GM23248 (cell line): ENCODE measurements at regions not wholly inside any gene's neighbourhood (a gene's known extent, or its start where the extent isn't known, plus 50 kb on each side); places are given as distances from the start of the nearest gene placed in this dataset.

Experiments used
- DNase-seq: peaks from one replicate; pipeline ENCODE4 v3.0.0-alpha.2; 2015
- H2AFZ ChIP-seq: fragments of 200-600 bp; sonication (generic); 2 replicates; pipeline ENCODE4 v1.6.1; 2016; ENCODE audit warnings: antibody characterized with exemption
- H3F3A ChIP-seq: fragments of 200-600 bp; sonication (generic); 2 replicates; pipeline ENCODE4 v1.6.1; 2016; ENCODE audit warnings: mild to moderate bottlenecking, antibody characterized with exemption, mixed run types; ENCODE audit not compliant: insufficient read depth
- H3K27ac ChIP-seq: fragments of 200-600 bp; sonication (generic); 2 replicates; pipeline ENCODE4 v1.5.1; 2016; ENCODE audit warnings: mild to moderate bottlenecking
- H3K27me3 ChIP-seq: fragments of 200-600 bp; sonication (generic); replicated peaks from 2 replicates; pipeline ENCODE4 v1.6.1; 2016; ENCODE audit warnings: mild to moderate bottlenecking; ENCODE audit not compliant: insufficient read depth
- H3K36me3 ChIP-seq: fragments of 200-600 bp; sonication (generic); 2 replicates; pipeline ENCODE4 v1.6.1; 2016; ENCODE audit warnings: low read depth, mild to moderate bottlenecking
- H3K4me1 ChIP-seq: fragments of 200-600 bp; sonication (generic); 2 replicates; pipeline ENCODE4 v1.6.1; 2016; ENCODE audit warnings: mild to moderate bottlenecking; ENCODE audit not compliant: insufficient read depth
- H3K4me2 ChIP-seq: fragments of 200-600 bp; sonication (generic); one replicate; pipeline ENCODE4 v1.6.1; 2016; ENCODE audit warnings: mild to moderate bottlenecking; ENCODE audit not compliant: unreplicated experiment
- H3K4me3 ChIP-seq: fragments of 200-600 bp; sonication (generic); 2 replicates; pipeline ENCODE4 v1.5.1; 2016; ENCODE audit warnings: mild to moderate bottlenecking
- H3K79me2 ChIP-seq: fragments of 200-600 bp; sonication (generic); 2 replicates; pipeline ENCODE4 v1.6.1; 2016; ENCODE audit warnings: mild to moderate bottlenecking; ENCODE audit not compliant: insufficient read depth
- H3K9ac ChIP-seq: fragments of 200-600 bp; sonication (generic); 2 replicates; pipeline ENCODE4 v1.6.1; 2016; ENCODE audit warnings: mild to moderate bottlenecking
- H3K9me2 ChIP-seq: fragments of 200-600 bp; sonication (generic); 2 replicates; pipeline ENCODE4 v1.6.1; 2016; ENCODE audit warnings: mixed run types, mild to moderate bottlenecking, moderate library complexity; ENCODE audit not compliant: insufficient read depth
- H3K9me3 ChIP-seq: fragments of 200-600 bp; sonication (generic); one replicate; pipeline ENCODE4 v1.6.1; 2017; ENCODE audit warnings: low read depth
- H4K20me1 ChIP-seq: fragments of 200-600 bp; sonication (generic); 2 replicates; pipeline ENCODE4 v1.6.0; 2016; ENCODE audit not compliant: insufficient read depth
- EZH2 ChIP-seq: fragments of 200-600 bp; sonication (generic); IDR thresholded peaks from 2 replicates; pipeline ENCODE4 v1.6.1; 2018; ENCODE audit warnings: antibody characterized with exemption, mild to moderate bottlenecking; ENCODE audit not compliant: insufficient read depth, poor library complexity, severe bottlenecking
- EZH2phosphoT487 ChIP-seq: fragments of 200-600 bp; sonication (generic); IDR thresholded peaks from 2 replicates; pipeline ENCODE4 v1.6.1; 2018; ENCODE audit warnings: antibody characterized with exemption, moderate library complexity, mild to moderate bottlenecking, low read depth; ENCODE audit not compliant: insufficient read depth
- WGBS, 2 experiments: methylation state at CpG; one replicate each; pipeline ENCODE4 v1.1.6; 2015 to 2017; ENCODE audit warnings: low lambda C conversion rate in 2 of 2, low coverage in 1 of 2; ENCODE audit errors: missing lambda C conversion rate in 2 of 2; 5-methylcytosine and 5-hydroxymethylcytosine counted together
- in situ Hi-C: fragments of 300-500 bp; cut with MboI; formaldehyde crosslinking; loops from 2 replicates; pipeline ENCODE4 v1.15.0; 2020

- in situ Hi-C loops: no loop called here
- no peaks in the 10 kb centered on the region for H3F3A ChIP-seq
- no peak for DNase-seq
Measured at GRCh38 chr6:93575495-93576267, 156.3 kb upstream of the EPHA7 start.

DNA sequence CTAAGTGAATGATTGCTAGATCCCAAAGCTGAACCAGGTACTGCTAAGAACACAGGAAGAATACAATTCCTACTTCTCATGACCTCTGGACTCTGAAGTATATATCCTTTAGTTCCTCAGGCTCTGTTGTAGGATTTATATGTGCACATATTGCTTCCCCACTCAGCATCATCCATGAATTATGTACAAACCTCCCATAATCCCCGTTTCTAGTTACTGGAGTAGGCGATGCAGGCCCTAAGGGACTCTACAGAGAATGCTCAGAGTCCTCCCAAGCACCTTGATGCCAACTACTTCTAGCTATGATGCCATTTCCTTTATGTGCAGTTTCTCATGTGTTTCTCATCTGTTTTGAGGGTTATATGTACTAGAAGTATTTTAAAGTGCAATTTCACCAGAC is 154.9 kb upstream of the EPHA7 start:
- in situ Hi-C loops: no loop called here
- Histone ChIP-seq H3K79me2 (no peaks in the 10 kb centered on the region), H3K4me1 (no peaks in the 10 kb centered on the region), H3K27me3 (no peaks in the 10 kb centered on the region), H3K9ac (no peak overlapping the region), H3K27ac (no peak overlapping the region), H3K36me3 (no peaks in the 10 kb centered on the region), H3K9me3 (no peaks in the 10 kb centered on the region), H3F3A (no peaks in the 10 kb centered on the region), H3K9me2 (no peaks in the 10 kb centered on the region), H2AFZ (no peak overlapping the region), H3K4me3 (no peak overlapping the region), H3K4me2 (no peak overlapping the region), H4K20me1 (no peaks in the 10 kb centered on the region)
- no peak for TF ChIP-seq EZH2phosphoT487
- no peak for TF ChIP-seq EZH2
- WGBS, 2 experiments: 4 to 10% methylated on average over 2 of the region's 2 CpGs
- DNase-seq: no peak

More at GRCh38 chr6:93575495-93576267, 156.3 kb upstream of the EPHA7 start:
- H3K9ac ChIP-seq: no peak overlapping the region
- WGBS, 2 experiments: 9 to 14% methylated on average over 3 of the region's 3 CpGs
- H3K9me2 ChIP-seq: no peaks in the 10 kb centered on the region
- TF ChIP-seq EZH2: no peak
- H3K36me3 ChIP-seq: no peaks in the 10 kb centered on the region
- H3K4me2 ChIP-seq: no peak overlapping the region
- no peaks in the 10 kb centered on the region for H4K20me1 ChIP-seq
- H3K9me3 ChIP-seq: no peaks in the 10 kb centered on the region
- no peaks in the 10 kb centered on the region for H3K27me3 ChIP-seq
- H2AFZ ChIP-seq: no peak overlapping the region
- no peaks in the 10 kb centered on the region for H3K4me1 ChIP-seq
- H3K79me2 ChIP-seq: no peaks in the 10 kb centered on the region
- no peak overlapping the region for H3K4me3 ChIP-seq
- H3K27ac ChIP-seq: no peak overlapping the region

DNA sequence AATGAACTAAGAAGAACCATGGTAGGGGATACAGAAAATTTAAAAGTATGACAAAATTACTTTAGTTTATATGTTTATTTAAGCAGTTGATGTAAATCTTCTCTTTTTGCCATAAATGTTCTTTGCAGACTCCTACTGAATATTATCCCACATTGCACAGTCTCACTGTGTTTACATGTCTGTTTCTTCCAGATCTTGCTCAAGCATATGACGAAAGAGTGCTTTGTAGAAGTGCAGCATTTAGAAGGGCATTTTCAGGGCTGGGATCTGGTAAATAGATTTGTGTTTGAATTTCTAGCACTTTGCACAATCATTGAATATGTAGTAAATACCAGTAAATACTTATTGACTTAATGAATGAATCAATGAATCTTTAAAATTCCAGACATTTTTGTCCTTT is 152.0 kb upstream of the EPHA7 start:
- 0 to 4% methylated on average over 1 of the region's 1 CpG for WGBS, 2 experiments
- H3K9ac ChIP-seq: no peak overlapping the region
- in situ Hi-C loops: no loop called here

GRCh38 chr6:93568169-93568568 is 148.8 kb upstream of the EPHA7 start:
- no peak overlapping the region for H3K4me3 ChIP-seq
- WGBS, 2 experiments: 0% methylated on average over 1 of the region's 1 CpG
- no peak overlapping the region for H3K27ac ChIP-seq
- H3K4me2 ChIP-seq: no peak overlapping the region
- no peaks in the 10 kb centered on the region for H3F3A ChIP-seq
- no peaks in the 10 kb centered on the region for H3K27me3 ChIP-seq
- H3K79me2 ChIP-seq: no peaks in the 10 kb centered on the region
- in situ Hi-C loops: no loop called here
- H4K20me1 ChIP-seq: no peaks in the 10 kb centered on the region
- no peaks in the 10 kb centered on the region for H3K36me3 ChIP-seq
- no peak for DNase-seq
- H3K9me3 ChIP-seq: no peaks in the 10 kb centered on the region
- H3K9ac ChIP-seq: no peak overlapping the region
- no peak overlapping the region for H2AFZ ChIP-seq
- no peaks in the 10 kb centered on the region for H3K4me1 ChIP-seq
- TF ChIP-seq EZH2 (no peak), EZH2phosphoT487 (no peak)
- H3K9me2 ChIP-seq: no peaks in the 10 kb centered on the region

More for the DNA sequence above, 152.0 kb upstream of the EPHA7 start:
- H4K20me1 ChIP-seq: no peaks in the 10 kb centered on the region
- no peaks in the 10 kb centered on the region for H3K9me2 ChIP-seq
- TF ChIP-seq EZH2phosphoT487 (no peak), EZH2 (no peak)
- H3K79me2 ChIP-seq: no peaks in the 10 kb centered on the region
- no peak overlapping the region for H2AFZ ChIP-seq
- H3K27me3 ChIP-seq: no peaks in the 10 kb centered on the region
- no peak for DNase-seq
- H3K27ac ChIP-seq: no peak overlapping the region
- H3F3A ChIP-seq: no peaks in the 10 kb centered on the region
- no peak overlapping the region for H3K4me2 ChIP-seq
- H3K9me3 ChIP-seq: no peaks in the 10 kb centered on the region
- no peaks in the 10 kb centered on the region for H3K36me3 ChIP-seq
- H3K4me3 ChIP-seq: no peak overlapping the region
- no peaks in the 10 kb centered on the region for H3K4me1 ChIP-seq
